Amniotic stem cell (primary cell): ENCODE measurements at regions not wholly inside any gene's neighbourhood (a gene's known extent, or its start where the extent isn't known, plus 50 kb on each side); places are given as distances from the start of the nearest gene placed in this dataset.
"Not testable (repeated sequence)": the region's sequence is repeated elsewhere in the genome, so short reads cannot be mapped to it uniquely, and the experiment has no call there.

Experiments
- DNase-seq: peaks from one replicate; lab custom pipeline; 2025; lab: John Stamatoyannopoulos, UW

- no peak for DNase-seq
Measured at GRCh38 chr2:8370258-8370802, 311.5 kb upstream of the ID2 start.

DNA sequence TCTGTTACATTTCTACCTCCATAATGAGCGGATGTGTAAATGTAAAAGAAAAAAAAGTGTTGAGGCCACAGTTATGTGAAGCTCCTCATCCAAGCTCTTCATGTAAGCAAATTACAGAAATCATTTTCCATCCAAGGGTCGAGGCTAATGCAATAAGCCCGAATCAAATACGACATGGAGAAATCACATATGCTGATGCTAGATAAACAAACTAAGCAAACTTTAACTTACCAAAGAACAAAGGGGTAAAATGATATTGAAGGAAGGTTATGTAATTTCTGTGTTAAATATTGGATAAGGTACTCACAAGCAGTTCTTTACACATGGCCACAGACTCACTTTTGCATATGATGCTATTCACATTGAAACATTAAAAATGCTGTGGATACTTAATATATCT is 310.2 kb upstream of the ID2 start:
- no peak for DNase-seq

GRCh38 chr2:8374782-8375181 is 307.1 kb upstream of the ID2 start:
- DNase-seq = no peak

DNA sequence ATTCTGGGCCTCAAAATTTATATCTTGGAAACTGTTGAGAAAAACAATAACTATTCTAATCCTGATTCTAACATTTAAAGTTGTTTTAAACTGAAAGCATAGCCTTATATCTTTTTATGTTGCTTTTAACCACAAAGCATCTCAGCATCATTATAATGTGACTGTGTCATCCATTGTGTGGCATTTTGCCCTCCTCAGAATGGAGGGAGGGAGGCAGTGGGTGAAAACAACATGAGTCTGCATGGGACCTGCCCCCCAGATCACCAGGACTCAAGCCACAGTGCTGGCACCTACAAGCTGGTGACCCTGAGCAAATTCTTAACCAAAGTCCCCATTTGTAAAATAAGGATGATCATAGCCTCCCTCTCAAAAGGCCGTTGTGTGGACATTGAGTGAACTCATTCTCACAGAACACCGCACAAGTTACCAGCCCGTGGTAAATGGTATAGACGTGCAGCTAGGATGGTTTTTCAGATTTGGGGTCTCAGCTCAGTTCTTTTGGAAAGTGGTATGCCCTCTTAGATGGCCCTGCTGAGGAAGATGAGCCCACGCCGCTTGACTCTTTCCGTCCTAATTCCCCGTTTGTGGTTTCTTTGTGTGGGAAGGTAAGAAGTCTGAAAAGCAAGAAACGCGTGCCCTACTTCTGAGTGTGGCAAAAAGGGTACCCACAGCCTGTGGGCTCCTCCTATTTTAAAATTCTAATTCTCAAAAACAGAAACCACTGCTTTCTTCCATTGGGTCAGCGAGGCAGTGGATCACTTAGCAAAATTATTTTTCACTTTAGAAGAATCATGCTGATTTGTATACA is 305.0 kb upstream of the ID2 start:
- DNase-seq = no peak

GRCh38 chr2:8378016-8378810 is 303.6 kb upstream of the ID2 start:
- no peak for DNase-seq

GRCh38 chr2:8379128-8379527 is 302.7 kb upstream of the ID2 start:
- no peak for DNase-seq

- DNase-seq = no peak
Measured at GRCh38 chr2:8379549-8379948, 302.3 kb upstream of the ID2 start.

- DNase-seq = no peak
Measured at GRCh38 chr2:8380026-8380425, 301.8 kb upstream of the ID2 start.

DNA sequence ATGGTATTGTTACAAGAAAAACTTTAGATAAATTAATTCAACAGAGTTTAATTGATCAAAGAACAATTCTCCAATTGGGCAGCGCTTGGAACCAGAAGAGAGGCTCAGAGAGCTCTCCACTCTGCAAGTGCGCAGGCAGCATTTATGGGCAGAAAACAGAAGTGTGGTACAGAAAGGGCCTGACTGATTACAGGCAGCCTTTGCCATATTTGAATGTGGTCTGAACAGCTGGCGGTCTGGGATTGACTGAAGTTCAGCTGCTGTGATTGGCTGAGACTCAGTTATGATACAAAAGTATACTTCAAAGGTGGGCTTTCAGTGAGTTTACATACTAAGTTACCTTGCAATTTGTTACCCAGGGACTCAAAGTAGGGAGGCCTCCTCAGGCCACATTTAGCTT is 301.3 kb upstream of the ID2 start:
- no peak for DNase-seq

GRCh38 chr2:8382485-8382884 is 299.4 kb upstream of the ID2 start:
- no peak for DNase-seq

DNA sequence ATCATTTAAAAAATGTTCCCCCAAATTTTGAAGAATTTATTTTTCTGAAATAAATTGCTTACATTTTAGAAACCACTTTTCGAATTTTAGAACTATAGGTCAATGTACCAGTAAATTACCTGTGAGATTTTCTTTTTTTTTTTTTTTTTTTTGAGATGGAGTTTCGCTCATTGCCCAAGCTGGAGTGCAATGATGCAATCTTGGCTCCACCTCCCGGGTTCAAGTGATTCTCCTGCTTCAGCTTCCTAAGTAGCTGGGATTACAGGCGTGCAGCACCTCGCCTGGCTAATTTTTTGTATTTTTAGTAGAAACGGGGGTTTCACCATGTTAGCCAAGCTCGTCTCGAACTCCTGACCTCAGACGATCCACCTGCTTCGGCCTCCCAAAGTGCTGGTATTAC is 295.1 kb upstream of the ID2 start:
- DNase-seq = not testable (repeated sequence)

DNA sequence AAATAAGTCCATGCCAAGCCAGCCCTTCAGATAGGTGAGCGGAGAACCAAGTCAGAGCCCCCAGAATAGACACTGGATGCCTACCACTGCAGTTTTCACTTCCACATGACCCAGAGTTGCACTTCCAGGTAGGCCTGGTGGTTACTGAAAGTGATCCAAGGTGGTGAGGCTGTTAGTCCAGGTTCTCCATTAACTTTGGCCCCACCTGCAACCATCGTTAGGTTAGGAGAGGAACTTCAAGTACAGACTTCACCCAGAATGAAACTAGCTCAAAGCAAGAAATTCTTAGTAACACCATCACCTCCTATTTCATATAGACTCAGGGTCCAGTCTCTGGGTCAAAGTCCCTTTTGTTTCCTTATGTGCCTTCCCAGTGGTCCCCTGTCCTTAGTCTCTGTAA is 293.1 kb upstream of the ID2 start:
- no peak for DNase-seq

DNA sequence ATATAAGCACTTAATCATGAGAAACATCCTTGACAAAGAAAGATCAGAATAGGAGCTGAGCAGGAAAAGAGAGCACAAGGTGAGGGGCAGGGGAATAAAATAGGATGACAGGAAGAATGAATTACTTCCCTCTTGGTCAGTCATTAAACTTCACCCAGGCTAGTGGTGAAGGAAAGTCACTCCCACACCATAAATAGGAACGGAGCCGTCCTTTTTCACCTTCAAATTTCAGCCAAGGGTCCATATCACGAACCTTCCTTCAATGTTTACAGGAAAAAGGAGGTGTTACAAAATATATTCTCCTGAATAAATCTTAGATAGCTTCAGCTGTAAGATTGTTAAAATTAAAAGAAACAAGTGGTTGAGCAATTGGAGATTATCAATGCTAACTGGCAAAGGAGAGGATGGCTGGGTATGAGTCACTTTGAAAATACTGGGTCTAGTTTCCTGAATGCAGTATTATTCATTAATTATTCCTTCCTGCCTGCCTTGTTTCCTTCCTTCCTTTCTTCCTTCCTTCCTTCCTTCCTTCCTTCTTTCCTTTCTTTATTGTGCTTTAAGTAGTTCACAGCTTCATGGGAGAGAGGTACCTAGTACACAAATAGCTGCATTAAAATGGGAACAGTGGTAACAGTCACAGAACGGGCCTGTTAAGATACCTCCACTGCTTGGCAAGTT is 292.3 kb upstream of the ID2 start:
- no peak for DNase-seq

- DNase-seq = no peak
Measured at GRCh38 chr2:8391126-8391525, 290.7 kb upstream of the ID2 start.

DNA sequence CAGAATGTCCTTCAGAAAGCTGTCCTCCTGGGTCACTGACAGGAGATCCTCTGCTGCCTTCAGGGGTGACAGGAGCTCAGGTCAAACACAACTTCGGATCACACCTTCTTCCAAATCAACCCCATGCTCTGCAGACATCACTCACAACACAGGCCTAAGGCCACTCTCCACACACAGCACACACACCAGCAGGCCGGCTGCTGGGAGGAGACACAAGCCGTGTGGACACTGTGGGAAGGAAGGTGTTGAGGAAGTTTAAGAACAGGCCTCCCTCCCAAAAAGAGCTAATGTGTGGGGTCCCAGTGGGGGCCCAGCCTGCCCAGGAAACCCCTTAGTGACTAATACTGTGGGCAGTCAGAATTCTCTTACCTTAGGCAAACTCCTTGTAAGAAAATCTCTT is 290.3 kb upstream of the ID2 start:
- no peak for DNase-seq

GRCh38 chr2:8392098-8392866 is 289.6 kb upstream of the ID2 start:
- DNase-seq = no peak

DNA sequence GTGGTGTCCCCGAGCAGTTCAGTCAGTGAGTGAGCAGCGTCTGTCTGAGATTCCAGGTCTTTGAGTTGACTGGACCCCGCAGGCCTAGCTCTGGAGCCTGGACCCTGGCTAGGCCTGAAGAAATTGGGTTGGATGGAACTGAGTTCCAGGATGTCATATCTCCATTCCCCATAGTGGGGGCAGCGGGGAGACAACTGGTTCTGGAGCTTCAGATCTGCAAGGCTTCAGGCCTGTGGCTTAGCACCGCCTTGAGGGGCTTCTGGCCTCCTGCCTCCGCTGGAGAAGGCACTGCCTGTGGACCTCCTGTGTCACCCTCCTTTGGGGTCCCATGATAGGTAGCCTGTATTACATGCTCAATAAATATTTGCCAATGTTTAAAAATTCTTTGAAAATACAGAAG is 288.4 kb upstream of the ID2 start:
- no peak for DNase-seq

DNA sequence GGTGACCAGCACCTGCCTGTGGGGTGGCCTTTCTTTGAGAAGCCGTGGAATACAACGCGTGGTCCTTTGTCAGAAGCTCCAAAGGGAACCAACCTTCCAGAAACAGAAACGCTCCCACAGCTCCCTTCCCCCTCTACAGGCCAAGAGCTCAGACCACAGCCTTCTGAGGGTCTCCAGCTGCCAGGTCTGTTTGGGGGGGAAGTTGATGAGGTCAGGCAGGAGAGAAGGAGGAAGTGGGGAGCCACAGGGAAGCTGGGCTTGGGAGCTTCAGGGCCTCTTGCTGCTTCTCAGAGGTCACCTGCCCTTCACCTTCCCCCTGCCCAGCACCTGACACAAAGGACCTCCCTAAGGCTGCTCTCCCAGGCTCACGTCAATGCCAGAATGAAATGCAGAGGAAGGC is 287.7 kb upstream of the ID2 start:
- DNase-seq = no peak

GRCh38 chr2:8394569-8395359 is 287.1 kb upstream of the ID2 start:
- no peak for DNase-seq

DNA sequence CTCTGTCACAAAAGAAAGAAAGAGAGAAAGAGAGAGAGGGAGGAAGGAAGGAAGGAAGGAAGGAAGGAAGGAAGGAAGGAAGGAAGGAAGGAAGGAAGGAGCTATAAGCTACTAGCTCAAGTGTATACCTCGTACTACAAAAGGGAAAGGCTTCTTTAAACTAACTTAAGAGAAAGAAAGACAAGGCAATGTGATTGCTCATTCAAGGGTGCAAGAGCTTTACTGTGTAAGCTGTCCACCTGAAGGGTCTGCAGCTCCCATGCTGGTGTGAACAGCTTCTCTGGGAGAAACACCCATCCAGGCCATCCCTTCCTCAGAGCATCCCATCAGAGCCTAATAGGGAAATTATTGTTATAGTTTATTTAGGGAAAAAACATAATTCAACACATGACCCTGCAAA is 286.1 kb upstream of the ID2 start:
- no peak for DNase-seq

DNA sequence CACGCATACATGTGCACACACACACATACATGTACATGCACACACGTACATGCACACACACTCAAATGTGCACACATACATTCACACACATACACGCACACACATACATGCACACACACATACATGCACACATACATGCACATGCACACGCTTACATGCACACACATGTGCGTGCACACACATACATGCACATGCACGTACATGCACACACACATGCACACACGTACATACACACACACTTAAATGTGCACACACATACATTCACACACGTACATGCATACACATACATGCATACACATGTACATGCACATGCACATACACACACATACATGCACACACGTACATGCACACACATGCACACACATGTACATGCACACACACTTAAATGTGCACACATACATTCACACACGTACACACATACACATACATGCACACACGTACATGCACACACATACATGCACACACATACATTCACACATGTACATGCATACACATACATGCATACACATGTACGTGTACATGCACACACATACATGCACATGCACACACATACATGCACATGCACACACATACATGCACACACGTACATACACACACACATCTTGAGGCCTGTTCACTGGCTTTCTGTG is 283.7 kb upstream of the ID2 start:
- DNase-seq = no peak
